ENCODE measurements at regions not wholly inside any gene's neighbourhood (a gene's known extent, or its start where the extent isn't known, plus 50 kb on each side); places are given as distances from the start of the nearest gene placed in this dataset.

DNA sequence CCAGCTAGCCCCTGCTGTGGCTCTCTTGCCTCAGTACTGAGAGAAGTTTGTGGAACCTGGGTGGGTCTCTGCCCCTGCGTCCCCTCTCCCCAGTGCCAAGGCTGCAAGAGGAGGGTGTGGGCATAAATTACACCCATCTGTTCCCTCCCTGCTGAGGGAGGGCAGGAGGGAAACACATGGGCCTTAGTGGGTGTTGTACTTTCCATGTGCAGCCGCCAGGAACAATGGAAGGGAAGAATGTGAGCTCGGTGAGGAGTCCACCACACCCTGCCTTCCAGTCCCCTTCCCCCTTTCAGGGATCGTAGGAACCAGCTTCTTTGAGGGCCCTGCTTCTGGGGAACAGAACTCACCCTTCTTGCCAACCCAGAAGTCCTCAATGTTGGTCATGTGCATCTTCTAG lies 138.2 kb upstream of the KLF4 start:
- H3K4me3 ChIP-seq (ENCODE audit: low read depth, low read length), result no peak overlapping the region
- no peak for TF ChIP-seq CTCF (IDR thresholded peaks at IDR 0.05; ENCODE audit: borderline replicate concordance, insufficient read depth, low read depth, low read length)

GRCh38 chr9:107626118-107626517 lies 136.5 kb upstream of the KLF4 start:
- H3K4me3 ChIP-seq (ENCODE audit: low read depth, low read length), result no peak overlapping the region
- no peak for TF ChIP-seq CTCF (IDR thresholded peaks at IDR 0.05; ENCODE audit: borderline replicate concordance, insufficient read depth, low read depth, low read length)

DNA sequence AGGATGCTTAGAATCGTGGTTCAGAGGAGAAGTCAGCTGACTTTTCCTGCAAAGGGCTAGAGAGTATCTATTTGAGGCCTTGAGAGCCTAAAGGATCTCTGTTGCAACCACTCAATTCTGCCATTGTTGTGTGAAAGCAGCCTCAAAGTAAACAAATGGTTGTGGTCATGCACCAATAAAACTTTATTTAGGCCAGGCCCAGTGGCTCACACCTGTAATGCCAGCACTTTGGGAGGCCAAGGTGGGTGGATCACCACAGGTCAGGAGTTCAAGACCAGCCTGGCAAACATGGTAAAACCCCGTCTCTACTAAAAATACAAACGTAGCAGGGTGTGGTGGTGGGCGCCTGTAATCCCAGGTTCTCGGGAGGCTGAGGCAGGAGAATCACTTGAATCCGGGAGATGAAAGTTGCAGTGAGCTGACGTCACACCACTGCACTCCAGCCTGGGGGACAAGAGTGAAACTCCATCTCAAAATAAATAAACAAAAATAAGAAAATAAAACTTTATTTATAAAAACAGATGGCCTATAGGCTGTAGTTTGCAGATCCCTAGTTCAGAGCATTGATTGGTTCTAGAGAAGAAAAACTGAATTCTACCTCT lies 135.9 kb upstream of the KLF4 start:
- no peak for TF ChIP-seq CTCF (IDR thresholded peaks at IDR 0.05; ENCODE audit: borderline replicate concordance, insufficient read depth, low read depth, low read length)
- no peak overlapping the region for H3K4me3 ChIP-seq (ENCODE audit: low read depth, low read length)

DNA sequence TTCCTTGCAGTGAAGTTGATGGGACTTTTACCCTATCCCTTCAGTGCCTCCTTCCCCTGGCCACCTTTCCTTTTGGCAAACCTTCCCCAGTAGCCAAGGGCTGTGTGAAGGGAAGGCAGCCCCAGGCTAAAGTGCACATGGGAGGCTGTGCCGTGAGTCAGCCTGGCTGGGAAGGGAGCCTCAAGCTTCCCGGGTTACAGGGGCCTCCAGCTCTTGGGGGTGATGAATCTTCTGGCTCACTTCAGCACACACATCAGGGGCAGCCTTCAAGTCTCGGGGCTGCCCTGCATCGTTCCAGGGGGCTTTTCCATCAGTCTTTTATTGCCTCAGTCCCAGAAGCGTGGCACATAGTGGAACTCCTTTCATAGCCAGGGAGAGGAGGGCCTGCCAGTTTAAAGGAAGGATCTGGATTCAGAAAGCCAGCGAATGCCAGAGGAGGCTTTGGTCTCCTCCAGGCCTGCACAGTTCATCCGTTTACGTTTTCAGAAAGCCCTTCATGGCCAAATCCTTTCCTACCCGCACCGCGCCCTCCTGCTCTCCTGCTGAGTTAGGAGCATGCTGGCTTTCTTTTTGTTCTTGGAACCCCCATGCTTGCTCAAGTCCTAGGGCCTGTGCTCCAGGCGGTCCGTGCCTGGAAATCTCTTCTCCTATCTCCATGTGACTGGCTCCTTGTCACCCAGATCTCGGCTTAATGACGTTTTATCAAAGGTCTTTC lies 134.8 kb upstream of the KLF4 start:
- no peak overlapping the region for H3K4me3 ChIP-seq (ENCODE audit: low read depth, low read length)
- TF ChIP-seq CTCF (IDR thresholded peaks at IDR 0.05; ENCODE audit: borderline replicate concordance, insufficient read depth, low read depth, low read length), result no peak

GRCh38 chr9:107621436-107621835 lies 131.9 kb upstream of the KLF4 start:
- H3K4me3 ChIP-seq (ENCODE audit: low read depth, low read length), result no peak overlapping the region
- TF ChIP-seq CTCF (IDR thresholded peaks at IDR 0.05; ENCODE audit: borderline replicate concordance, insufficient read depth, low read depth, low read length), result no peak

- H3K4me3 ChIP-seq (ENCODE audit: low read depth, low read length), result no peak overlapping the region
- no peak for TF ChIP-seq CTCF (IDR thresholded peaks at IDR 0.05; ENCODE audit: borderline replicate concordance, insufficient read depth, low read depth, low read length)
Measured at GRCh38 chr9:107620801-107621200, 131.2 kb upstream of the KLF4 start.

DNA sequence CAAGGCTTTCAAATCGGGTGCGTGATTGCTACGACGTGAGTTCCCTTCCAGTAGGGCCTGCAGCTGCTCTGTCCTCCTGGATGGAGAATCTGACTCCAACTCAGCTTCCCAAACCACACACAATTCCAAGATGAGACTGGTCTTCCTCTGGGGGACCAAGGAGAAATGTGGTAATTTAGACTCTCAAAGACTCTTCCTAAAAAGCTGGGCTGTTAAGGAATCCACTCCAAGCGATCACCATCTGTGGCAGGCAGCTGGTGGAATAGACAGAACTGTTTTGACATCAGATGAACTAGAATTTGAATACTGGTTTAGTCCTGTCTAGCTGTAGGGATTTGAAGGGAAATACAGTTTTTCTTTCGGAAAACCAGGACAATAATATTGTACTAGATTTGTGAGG lies 130.7 kb upstream of the KLF4 start:
- H3K4me3 ChIP-seq (ENCODE audit: low read depth, low read length), result no peak overlapping the region
- no peak for TF ChIP-seq CTCF (IDR thresholded peaks at IDR 0.05; ENCODE audit: borderline replicate concordance, insufficient read depth, low read depth, low read length)

All from GM12875 (cell line).